SK-N-SH (cell line): ENCODE measurements at regions not wholly inside any gene's neighbourhood (a gene's known extent, or its start where the extent isn't known, plus 50 kb on each side); places are given as distances from the start of the nearest gene placed in this dataset.

Experiments
- CTCF ChIA-PET: fragments of 300-600, 350-600 bp; formaldehyde crosslinking; extraction: SDS; loops from one replicate; lab custom pipeline; 2021; lab: Yijun Ruan, JAX
- POLR2A ChIA-PET: fragments of 350-600 bp; sonication (Branson Sonifier 250); formaldehyde crosslinking; extraction: SDS; loops from one replicate; lab custom pipeline; 2020; ENCODE audit warnings: antibody characterized with exemption, inconsistent platforms; lab: Yijun Ruan, JAX
- DNase-seq: peaks from one replicate; pipeline ENCODE4 v3.0.0; 2012
- H2AFZ ChIP-seq: fragments of 200-600 bp; sonication (generic); 2 replicates; pipeline ENCODE4 v1.8.1; 2016; ENCODE audit warnings: antibody characterized with exemption, mild to moderate bottlenecking, low read depth
- H3F3A ChIP-seq: fragments of 200-600 bp; sonication (generic); replicated peaks from 2 replicates; pipeline ENCODE3; 2016; ENCODE audit warnings: antibody characterized with exemption, mild to moderate bottlenecking; ENCODE audit not compliant: insufficient read depth
- H3K27ac ChIP-seq, 2 experiments: fragments of 200-500 bp in 1 of 2; fragments of 200-600 bp in 1 of 2; sonication (Bioruptor generic) in 1 of 2; sonication (generic), shearing (Covaris generic) in 1 of 2; 2 replicates each; pipeline versions ENCODE4 v1.5.1 to v1.6.1; 2014 to 2016; ENCODE audit warnings: low read depth in 2 of 2, inconsistent platforms in 1 of 2, low read length in 1 of 2, mild to moderate bottlenecking in 1 of 2, mixed read lengths in 1 of 2
- H3K27me3 ChIP-seq: fragments of 200-600 bp; sonication (generic), shearing (Covaris generic); 2 replicates; pipeline ENCODE4 v1.6.1; 2016; ENCODE audit warnings: mixed run types; ENCODE audit not compliant: insufficient read depth
- H3K36me3 ChIP-seq, 2 experiments: fragments of 200-500 bp in 1 of 2; fragments of 200-600 bp in 1 of 2; sonication (Bioruptor generic) in 1 of 2; sonication (generic) in 1 of 2; replicated peaks in 1 of 2; 2 replicates each; pipeline versions ENCODE3 to v1.5.1; 2014 to 2016; ENCODE audit warnings: low read length in 1 of 2, mild to moderate bottlenecking in 1 of 2; ENCODE audit not compliant: insufficient read depth in 2 of 2, control insufficient read depth in 1 of 2
- H3K4me1 ChIP-seq, 2 experiments: fragments of 200-500 bp in 1 of 2; fragments of 200-600 bp in 1 of 2; sonication (Bioruptor generic) in 1 of 2; sonication (generic), shearing (Covaris generic) in 1 of 2; 2 replicates each; pipeline versions ENCODE4 v1.5.1 to v1.6.1; 2014 to 2016; ENCODE audit warnings: low read depth in 1 of 2, low read length in 1 of 2, mixed run types in 1 of 2; ENCODE audit not compliant: insufficient read depth in 2 of 2, control insufficient read depth in 1 of 2
- H3K4me2 ChIP-seq: fragments of 200-600 bp; sonication (generic), shearing (Covaris generic); 2 replicates; pipeline ENCODE4 v1.6.1; 2017; ENCODE audit warnings: mixed run types
- H3K4me3 ChIP-seq, 2 experiments: fragments of 200-500 bp in 1 of 2; fragments of 200-600 bp in 1 of 2; sonication (Bioruptor generic) in 1 of 2; sonication (generic), shearing (Covaris generic) in 1 of 2; 2 replicates each; pipeline versions ENCODE4 v1.5.1 to v1.8.1; 2014 to 2016; ENCODE audit warnings: low read depth in 2 of 2, inconsistent platforms in 1 of 2, low read length in 1 of 2, mild to moderate bottlenecking in 1 of 2, mixed read lengths in 1 of 2, moderate library complexity in 1 of 2
- H3K79me2 ChIP-seq: fragments of 200-600 bp; sonication (generic); 2 replicates; pipeline ENCODE4 v1.8.1; 2017; ENCODE audit warnings: mild to moderate bottlenecking; ENCODE audit not compliant: insufficient read depth
- H3K9ac ChIP-seq: fragments of 200-600 bp; sonication (generic); 2 replicates; pipeline ENCODE4 v1.6.1; 2017; ENCODE audit warnings: mixed run types
- H3K9me2 ChIP-seq: fragments of 200-600 bp; sonication (generic); 2 replicates; pipeline ENCODE4 v1.6.1; 2017; ENCODE audit warnings: mixed run types
- H3K9me3 ChIP-seq: fragments of 200-600 bp; sonication (generic); 2 replicates; pipeline ENCODE4 v1.6.1; 2017; ENCODE audit warnings: mixed run types, mild to moderate bottlenecking, moderate library complexity
- H4K20me1 ChIP-seq: fragments of 200-600 bp; sonication (generic); 2 replicates; pipeline ENCODE4 v1.6.1; 2017; ENCODE audit warnings: mild to moderate bottlenecking, mixed run types; ENCODE audit not compliant: insufficient read depth
- EZH2phosphoT487 ChIP-seq: fragments of 200-600 bp; sonication (generic); IDR thresholded peaks from 2 replicates; pipeline ENCODE4 v1.6.1; 2017; ENCODE audit warnings: low read depth, mixed run types, mild to moderate bottlenecking, antibody characterized with exemption, moderate library complexity, borderline replicate concordance
- FOSL2 ChIP-seq: IDR thresholded peaks from 2 replicates; pipeline ENCODE4 v1.4.0; 2012; ENCODE audit warnings: low read depth, mild to moderate bottlenecking, moderate library complexity, borderline replicate concordance
- FOXJ3 ChIP-seq: sonication (generic); formaldehyde crosslinking; IDR thresholded peaks from 2 replicates; pipeline ENCODE4 v1.5.1; 2020; ENCODE audit warnings: mild to moderate bottlenecking, missing genetic modification reagents
- MXI1 ChIP-seq: IDR thresholded peaks from 2 replicates; pipeline ENCODE4 v1.6.1; 2012; ENCODE audit warnings: mild to moderate bottlenecking, low read depth, low read length, improper control_type of control experiment
- NRF1 ChIP-seq: IDR thresholded peaks from 2 replicates; pipeline ENCODE4 v1.6.1; 2012; ENCODE audit warnings: low read depth, mild to moderate bottlenecking, low read length
- POLR2AphosphoS5 ChIP-seq: IDR thresholded peaks from 2 replicates; pipeline ENCODE4 v1.6.1; 2012; ENCODE audit warnings: low read depth, low read length
- RAD21 ChIP-seq: IDR thresholded peaks from 2 replicates; pipeline ENCODE4 v1.6.1; 2012; ENCODE audit warnings: mild to moderate bottlenecking, low read length
- SIN3A ChIP-seq: IDR thresholded peaks from 2 replicates; pipeline ENCODE4 v1.6.1; 2012; ENCODE audit warnings: low read depth, mild to moderate bottlenecking, low read length, moderate library complexity, borderline replicate concordance
- SMC3 ChIP-seq: IDR thresholded peaks from 2 replicates; pipeline ENCODE4 v1.6.1; 2012; ENCODE audit warnings: low read depth, low read length, improper control_type of control experiment
- TCF12 ChIP-seq: IDR thresholded peaks from 2 replicates; pipeline ENCODE4 v1.4.0; 2012
- TEAD4 ChIP-seq: IDR thresholded peaks from 2 replicates; pipeline ENCODE4 v1.4.0; 2012; ENCODE audit warnings: mild to moderate bottlenecking, borderline replicate concordance; ENCODE audit not compliant: insufficient read depth
- YY1 ChIP-seq: IDR thresholded peaks from 2 replicates; pipeline ENCODE4 v1.4.0; 2012; ENCODE audit warnings: low read depth, mild to moderate bottlenecking
- WGBS: methylation state at CpG from one replicate; pipeline ENCODE4 v1.1.6; 2017; ENCODE audit warnings: low lambda C conversion rate; 5-methylcytosine and 5-hydroxymethylcytosine counted together
- TF ChIP-seq, protein P1 (sequence below): IDR thresholded peaks from 2 replicates; pipeline ENCODE4; 2012
- TF ChIP-seq, protein P2 (sequence below): fragments of 150-350 bp; IDR thresholded peaks from 2 replicates; pipeline ENCODE4 v1.6.1; 2016; ENCODE audit warnings: mild to moderate bottlenecking, low read depth, low read length
- TF ChIP-seq, protein P3 (sequence below): IDR thresholded peaks from 2 replicates; pipeline ENCODE4 v1.4.0; 2012; ENCODE audit warnings: low read depth, borderline replicate concordance

DNA sequence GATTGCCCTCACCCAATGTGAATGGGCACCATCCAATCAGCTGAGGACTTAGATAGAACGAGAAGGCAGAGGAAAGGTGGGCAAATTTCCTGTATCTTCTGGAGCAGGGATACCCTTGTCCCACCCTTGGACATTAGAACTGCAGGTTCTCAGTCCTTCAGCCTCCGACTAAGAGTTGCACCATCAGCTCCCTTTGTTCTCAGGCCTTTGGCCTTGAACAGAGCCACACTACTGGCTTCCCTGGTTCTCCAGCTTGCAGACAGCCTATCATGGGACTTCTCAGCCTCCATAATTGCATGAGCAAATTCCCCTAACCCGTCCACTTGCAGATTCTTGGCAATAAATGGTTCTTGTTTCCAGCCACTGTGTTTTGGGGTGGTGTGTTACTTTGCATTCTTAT lies 102.4 kb downstream of the LSM3 start:
- Histone ChIP-seq H3K4me3 (no peak overlapping the region), H3K27me3 (no peaks in the 10 kb centered on the region), H3K9ac (no peak overlapping the region), H3K4me2 (no peak overlapping the region), H3K79me2 (no peaks in the 10 kb centered on the region), H3K4me1 (peaks cover 0 to 12% of the 10 kb centered on the region in 2 experiments; a peak in 2 of 4 replicates), H3K27ac (no peak overlapping the region), H4K20me1 (no peaks in the 10 kb centered on the region), H3K9me2 (no peaks in the 10 kb centered on the region), H3K36me3 (no peaks in the 10 kb centered on the region), H2AFZ (no peak overlapping the region), H3F3A (no peaks in the 10 kb centered on the region), H3K9me3 (no peaks in the 10 kb centered on the region)
- ChIA-PET CTCF (interaction anchor here (0.6 to 2.5 kb wide), 4 partner anchors 12 to 659 kb away, joined by 3 to 13 read pairs (median 4); no protein-coding TSS in a partner anchor), POLR2A (no interaction called here)
- no peak for TF ChIP-seq YY1
- no peak for TF ChIP-seq POLR2AphosphoS5
- no peak for TF ChIP-seq MXI1
- no peak for TF ChIP-seq NRF1
- TF ChIP-seq, protein P1, sequence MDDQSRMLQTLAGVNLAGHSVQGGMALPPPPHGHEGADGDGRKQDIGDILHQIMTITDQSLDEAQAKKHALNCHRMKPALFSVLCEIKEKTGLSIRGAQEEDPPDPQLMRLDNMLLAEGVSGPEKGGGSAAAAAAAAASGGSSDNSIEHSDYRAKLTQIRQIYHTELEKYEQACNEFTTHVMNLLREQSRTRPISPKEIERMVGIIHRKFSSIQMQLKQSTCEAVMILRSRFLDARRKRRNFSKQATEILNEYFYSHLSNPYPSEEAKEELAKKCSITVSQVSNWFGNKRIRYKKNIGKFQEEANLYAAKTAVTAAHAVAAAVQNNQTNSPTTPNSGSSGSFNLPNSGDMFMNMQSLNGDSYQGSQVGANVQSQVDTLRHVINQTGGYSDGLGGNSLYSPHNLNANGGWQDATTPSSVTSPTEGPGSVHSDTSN: no peak
- TF ChIP-seq SMC3: no peak
- no peak for DNase-seq
- WGBS: 38% methylated on average over 3 of the region's 3 CpGs

DNA sequence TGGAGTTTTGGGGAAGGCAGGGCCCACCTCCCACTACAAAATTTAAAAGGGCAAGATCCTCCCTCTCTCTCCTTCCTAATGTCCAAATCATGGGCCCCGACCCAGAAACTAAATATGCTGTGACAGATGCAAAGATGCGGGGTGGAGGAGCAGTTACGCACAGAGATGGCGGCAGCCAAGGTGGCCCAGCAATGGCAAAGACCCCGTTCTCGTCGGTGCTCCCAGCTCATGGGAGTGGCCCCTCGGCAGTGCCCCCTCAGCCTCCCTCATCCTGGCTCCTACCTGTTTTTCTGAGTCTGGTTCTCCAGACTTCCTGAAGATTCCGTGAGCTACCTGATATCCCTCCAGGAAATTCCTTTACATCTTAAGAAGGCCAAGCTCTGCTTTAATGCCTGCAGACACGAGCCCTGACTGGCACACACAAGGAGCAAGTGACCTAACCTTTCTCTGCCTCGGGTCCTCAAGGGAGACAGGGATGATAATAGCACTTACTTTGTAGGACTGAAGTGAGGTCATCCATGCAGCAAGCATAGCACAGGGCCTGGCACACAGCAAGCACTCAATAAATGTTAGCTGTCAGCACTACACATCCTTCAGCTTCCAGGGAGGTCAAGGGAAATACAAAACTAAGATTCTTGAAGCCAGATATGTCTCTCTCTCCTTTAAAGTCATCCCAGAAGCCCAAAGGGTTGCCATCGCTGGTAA lies 103.5 kb downstream of the LSM3 start:
- ChIA-PET CTCF (interaction anchor here (2.5 kb wide), 1 partner anchor 21 kb away, joined by 13 read pairs; no protein-coding TSS in a partner anchor), POLR2A (no interaction called here)
- Histone ChIP-seq H3K9me2 (no peaks in the 10 kb centered on the region), H3K4me1 (peaks cover 0 to 15% of the 10 kb centered on the region in 2 experiments; a peak in 2 of 4 replicates), H3K79me2 (no peaks in the 10 kb centered on the region), H4K20me1 (no peaks in the 10 kb centered on the region), H3K4me2 (no peak overlapping the region), H2AFZ (no peak overlapping the region), H3K36me3 (no peaks in the 10 kb centered on the region), H3K9me3 (no peaks in the 10 kb centered on the region), H3K9ac (no peak overlapping the region), H3K27ac (no peak overlapping the region), H3K4me3 (no peak overlapping the region), H3F3A (no peaks in the 10 kb centered on the region), H3K27me3 (no peaks in the 10 kb centered on the region)
- no peak for DNase-seq
- 58% methylated on average over 11 of the region's 12 CpGs for WGBS
- TF ChIP-seq TEAD4 (no peak), YY1 (no peak), MXI1 (no peak), EZH2phosphoT487 (no peak), TCF12 (no peak), SIN3A (no peak), FOSL2 (no peak), RAD21 (no peak), FOXJ3 (no peak), NRF1 (no peak)
- TF ChIP-seq, protein P2, sequence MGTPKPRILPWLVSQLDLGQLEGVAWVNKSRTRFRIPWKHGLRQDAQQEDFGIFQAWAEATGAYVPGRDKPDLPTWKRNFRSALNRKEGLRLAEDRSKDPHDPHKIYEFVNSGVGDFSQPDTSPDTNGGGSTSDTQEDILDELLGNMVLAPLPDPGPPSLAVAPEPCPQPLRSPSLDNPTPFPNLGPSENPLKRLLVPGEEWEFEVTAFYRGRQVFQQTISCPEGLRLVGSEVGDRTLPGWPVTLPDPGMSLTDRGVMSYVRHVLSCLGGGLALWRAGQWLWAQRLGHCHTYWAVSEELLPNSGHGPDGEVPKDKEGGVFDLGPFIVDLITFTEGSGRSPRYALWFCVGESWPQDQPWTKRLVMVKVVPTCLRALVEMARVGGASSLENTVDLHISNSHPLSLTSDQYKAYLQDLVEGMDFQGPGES: no peak
- TF ChIP-seq, protein P3, sequence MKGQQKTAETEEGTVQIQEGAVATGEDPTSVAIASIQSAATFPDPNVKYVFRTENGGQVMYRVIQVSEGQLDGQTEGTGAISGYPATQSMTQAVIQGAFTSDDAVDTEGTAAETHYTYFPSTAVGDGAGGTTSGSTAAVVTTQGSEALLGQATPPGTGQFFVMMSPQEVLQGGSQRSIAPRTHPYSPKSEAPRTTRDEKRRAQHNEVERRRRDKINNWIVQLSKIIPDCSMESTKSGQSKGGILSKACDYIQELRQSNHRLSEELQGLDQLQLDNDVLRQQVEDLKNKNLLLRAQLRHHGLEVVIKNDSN: no peak
